Smooth muscle cell (in vitro differentiated cells): ENCODE measurements at regions not wholly inside any gene's neighbourhood (a gene's known extent, or its start where the extent isn't known, plus 50 kb on each side); places are given as distances from the start of the nearest gene placed in this dataset.
A peak's percentile ranks its signal among the peaks of the same experiment; 100 is the strongest.

Source experiments
- DNase-seq: peaks from one replicate; lab custom pipeline; 2025; ENCODE audit not compliant: unreplicated experiment; lab: John Stamatoyannopoulos, UW
- H2AFZ ChIP-seq: fragments of 200-600 bp; sonication (generic); 2 replicates; pipeline ENCODE4 v1.6.0; 2016; ENCODE audit warnings: antibody characterized with exemption, low read depth, mild to moderate bottlenecking
- H3F3A ChIP-seq: fragments of 200-600 bp; sonication (generic); 2 replicates; pipeline ENCODE4 v1.6.0; 2017; ENCODE audit warnings: antibody characterized with exemption, low read depth
- H3K27ac ChIP-seq: fragments of 200-600 bp; sonication (generic); 2 replicates; pipeline ENCODE4 v1.5.1; 2016; ENCODE audit warnings: low read depth, mild to moderate bottlenecking
- H3K27me3 ChIP-seq: fragments of 200-600 bp; sonication (generic); 2 replicates; pipeline ENCODE4 v1.6.1; 2016; ENCODE audit warnings: low read depth, mild to moderate bottlenecking
- H3K36me3 ChIP-seq: fragments of 200-600 bp; sonication (generic); 2 replicates; pipeline ENCODE4 v1.5.1; 2016; ENCODE audit warnings: low read depth
- H3K4me1 ChIP-seq: fragments of 200-600 bp; sonication (generic); 2 replicates; pipeline ENCODE4 v1.5.1; 2016; ENCODE audit warnings: low read depth
- H3K4me2 ChIP-seq: fragments of 200-600 bp; sonication (generic); 2 replicates; pipeline ENCODE4 v1.6.0; 2016; ENCODE audit warnings: mild to moderate bottlenecking
- H3K4me3 ChIP-seq: fragments of 200-600 bp; sonication (generic); 2 replicates; pipeline ENCODE4 v1.5.1; 2016; ENCODE audit warnings: mild to moderate bottlenecking
- H3K79me2 ChIP-seq: fragments of 200-600 bp; sonication (generic); 2 replicates; pipeline ENCODE4 v1.6.0; 2016; ENCODE audit warnings: low read depth, mild to moderate bottlenecking
- H3K9ac ChIP-seq: fragments of 200-600 bp; sonication (generic); 2 replicates; pipeline ENCODE4 v1.6.0; 2016; ENCODE audit warnings: low read depth
- H3K9me3 ChIP-seq: fragments of 200-600 bp; sonication (generic); replicated peaks from 2 replicates; pipeline ENCODE4 v1.5.1; 2016; ENCODE audit warnings: low read depth
- H4K20me1 ChIP-seq: fragments of 200-600 bp; sonication (generic); 2 replicates; pipeline ENCODE4 v1.6.0; 2016; ENCODE audit warnings: low read depth
- CTCF ChIP-seq: fragments of 200-600 bp; sonication (generic); IDR thresholded peaks from 2 replicates; pipeline ENCODE4 v1.5.1; 2017; ENCODE audit warnings: borderline replicate concordance, mild to moderate bottlenecking, antibody characterized with exemption; ENCODE audit not compliant: insufficient read depth, poor library complexity, severe bottlenecking
- WGBS: methylation state at CpG from one replicate; pipeline ENCODE4 v1.1.7; 2016; ENCODE audit warnings: low lambda C conversion rate; 5-methylcytosine and 5-hydroxymethylcytosine counted together

- WGBS = 2% methylated on average over 4 of the region's 4 CpGs
- peaks cover 6% of the 10 kb centered on the region for H3K4me1 ChIP-seq
- no peak for TF ChIP-seq CTCF
Measured at GRCh38 chr3:182212479-182213076, 500.9 kb downstream of the SOX2 start.

GRCh38 chr3:182214416-182214815 is 502.7 kb downstream of the SOX2 start:
- Histone ChIP-seq H3F3A (peaks cover 3% of the 10 kb centered on the region), H3K27me3 (no peaks in the 10 kb centered on the region), H3K9me3 (no peaks in the 10 kb centered on the region), H3K4me3 (no peak overlapping the region), H3K79me2 (no peaks in the 10 kb centered on the region), H3K4me1 (peaks cover 6% of the 10 kb centered on the region), H3K27ac (no peak overlapping the region), H3K4me2 (no peak overlapping the region), H4K20me1 (no peaks in the 10 kb centered on the region), H2AFZ (no peak overlapping the region), H3K36me3 (no peaks in the 10 kb centered on the region), H3K9ac (no peak overlapping the region)
- no peak for DNase-seq
- WGBS = 91% methylated on average over 4 of the region's 4 CpGs
- TF ChIP-seq CTCF = no peak

More at GRCh38 chr3:182212479-182213076, 500.9 kb downstream of the SOX2 start:
- no peak overlapping the region for H2AFZ ChIP-seq
- no peak for DNase-seq
- peak overlapping the region; percentile 18 for H3K4me2 ChIP-seq
- H3K27me3 ChIP-seq = no peaks in the 10 kb centered on the region
- H4K20me1 ChIP-seq = no peaks in the 10 kb centered on the region
- no peaks in the 10 kb centered on the region for H3K36me3 ChIP-seq
- peaks cover 3% of the 10 kb centered on the region for H3F3A ChIP-seq
- H3K9me3 ChIP-seq = no peaks in the 10 kb centered on the region
- H3K27ac ChIP-seq = no peak overlapping the region
- no peaks in the 10 kb centered on the region for H3K79me2 ChIP-seq
- H3K9ac ChIP-seq = no peak overlapping the region
- no peak overlapping the region for H3K4me3 ChIP-seq

- Histone ChIP-seq H3K27me3 (no peaks in the 10 kb centered on the region), H3K4me2 (no peak overlapping the region), H2AFZ (no peak overlapping the region), H3K4me1 (peaks cover 9% of the 10 kb centered on the region), H3K27ac (no peak overlapping the region), H3K36me3 (no peaks in the 10 kb centered on the region), H3K9me3 (no peaks in the 10 kb centered on the region), H3F3A (peaks cover 3% of the 10 kb centered on the region), H4K20me1 (no peaks in the 10 kb centered on the region), H3K79me2 (no peaks in the 10 kb centered on the region), H3K9ac (no peak overlapping the region), H3K4me3 (no peak overlapping the region)
- TF ChIP-seq CTCF = no peak
- DNase-seq = no peak
Measured at GRCh38 chr3:182215881-182216280, 504.2 kb downstream of the SOX2 start.

GRCh38 chr3:182216311-182216970 is 504.7 kb downstream of the SOX2 start:
- Histone ChIP-seq H3K79me2 (no peaks in the 10 kb centered on the region), H3K36me3 (no peaks in the 10 kb centered on the region), H4K20me1 (no peaks in the 10 kb centered on the region), H2AFZ (no peak overlapping the region), H3K27ac (no peak overlapping the region), H3F3A (peaks cover 3% of the 10 kb centered on the region), H3K4me1 (peaks cover 13% of the 10 kb centered on the region), H3K4me3 (no peak overlapping the region), H3K9ac (no peak overlapping the region), H3K9me3 (no peaks in the 10 kb centered on the region), H3K27me3 (no peaks in the 10 kb centered on the region), H3K4me2 (no peak overlapping the region)
- no peak for TF ChIP-seq CTCF
- DNase-seq = no peak
- 63% methylated on average over 4 of the region's 4 CpGs for WGBS
